Nephron (organoid): ENCODE measurements at regions not wholly inside any gene's neighbourhood (a gene's known extent, or its start where the extent isn't known, plus 50 kb on each side); places are given as distances from the start of the nearest gene placed in this dataset.

ENCODE experiments used
- H3K27ac Mint-ChIP-seq, 3 experiments: 2 replicates each; pipeline ENCODE4 v1.8.0; 2020; ENCODE audit warnings: mixed read lengths in 3 of 3, mild to moderate bottlenecking in 2 of 3, moderate library complexity in 1 of 3
- H3K27me3 Mint-ChIP-seq: 2 replicates; pipeline ENCODE4 v1.8.0; 2021; ENCODE audit warnings: low read depth, mild to moderate bottlenecking, moderate library complexity, mixed read lengths
- H3K36me3 Mint-ChIP-seq: 2 replicates; pipeline ENCODE4 v1.8.0; 2020; ENCODE audit warnings: low read depth, mixed read lengths
- H3K4me1 Mint-ChIP-seq: 2 replicates; pipeline ENCODE4 v1.8.0; 2020; ENCODE audit warnings: mixed read lengths
- H3K4me3 Mint-ChIP-seq, 3 experiments: 2 replicates each; pipeline ENCODE4 v1.8.0; 2020; ENCODE audit warnings: mild to moderate bottlenecking in 3 of 3, mixed read lengths in 3 of 3, moderate library complexity in 2 of 3
- H3K9me3 Mint-ChIP-seq: 2 replicates; pipeline ENCODE4 v1.8.0; 2020; ENCODE audit warnings: mixed read lengths
- CTCF ChIP-seq, 3 experiments: fragments of 200-600 bp; sonication (generic); IDR thresholded peaks; one replicate each; pipeline ENCODE4 v1.5.0; 2021; ENCODE audit warnings: antibody characterized with exemption in 3 of 3; ENCODE audit not compliant: unreplicated experiment in 3 of 3

DNA sequence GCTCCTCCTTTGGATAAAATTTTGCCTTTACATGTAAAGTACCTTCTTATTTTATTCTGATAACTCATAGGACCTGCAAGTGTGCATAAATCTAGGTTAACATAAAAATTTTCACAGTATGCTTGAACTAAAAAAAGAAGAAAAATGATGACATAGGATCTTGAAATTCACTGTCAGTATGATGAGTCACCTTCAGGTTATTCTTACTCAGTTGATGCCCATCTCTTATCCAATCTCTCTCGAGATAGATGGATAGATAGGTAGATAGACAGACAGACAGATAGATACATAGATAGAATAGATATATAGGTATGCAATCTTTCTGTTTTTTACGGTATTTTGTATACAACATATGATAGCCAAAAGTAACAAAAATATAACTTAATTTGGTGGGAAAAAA is 485.5 kb downstream of the NAF1 start:
- no peak overlapping the region for H3K27ac Mint-ChIP-seq

DNA sequence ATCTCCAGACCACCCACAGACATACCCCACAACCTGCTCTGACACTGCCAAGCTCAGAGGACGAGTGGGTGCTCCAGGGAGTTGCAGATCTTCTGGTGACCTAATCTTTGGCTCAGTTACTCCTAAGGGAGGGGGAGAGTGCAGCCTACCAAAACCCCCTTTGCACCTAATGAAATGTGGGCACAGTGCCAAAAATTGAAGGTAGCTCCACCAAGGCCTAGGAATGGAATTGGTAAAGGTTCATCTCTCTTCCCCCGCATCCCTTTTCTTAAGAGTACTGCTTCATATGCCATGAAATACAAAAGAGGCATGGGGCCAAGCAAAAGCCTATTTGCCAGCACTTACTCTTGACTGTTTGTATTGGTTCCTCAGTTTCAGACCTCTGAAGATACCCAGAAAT is 491.0 kb downstream of the NAF1 start:
- Mint-ChIP-seq H3K36me3 (no peaks in the 10 kb centered on the region), H3K27me3 (no peaks in the 10 kb centered on the region), H3K9me3 (peaks cover 13% of the 10 kb centered on the region), H3K4me1 (no peaks in the 10 kb centered on the region), H3K4me3 (no peak overlapping the region), H3K27ac (no peak overlapping the region)
- no peak for TF ChIP-seq CTCF (IDR thresholded peaks at IDR 0.05; ENCODE audit: unreplicated experiment in 3 of 3)

More for the DNA sequence above, 485.5 kb downstream of the NAF1 start:
- no peaks in the 10 kb centered on the region for H3K4me1 Mint-ChIP-seq
- no peaks in the 10 kb centered on the region for H3K27me3 Mint-ChIP-seq
- no peak for TF ChIP-seq CTCF (IDR thresholded peaks at IDR 0.05; ENCODE audit: unreplicated experiment in 3 of 3)
- H3K9me3 Mint-ChIP-seq = peaks cover 13% of the 10 kb centered on the region
- no peak overlapping the region for H3K4me3 Mint-ChIP-seq
- no peaks in the 10 kb centered on the region for H3K36me3 Mint-ChIP-seq

DNA sequence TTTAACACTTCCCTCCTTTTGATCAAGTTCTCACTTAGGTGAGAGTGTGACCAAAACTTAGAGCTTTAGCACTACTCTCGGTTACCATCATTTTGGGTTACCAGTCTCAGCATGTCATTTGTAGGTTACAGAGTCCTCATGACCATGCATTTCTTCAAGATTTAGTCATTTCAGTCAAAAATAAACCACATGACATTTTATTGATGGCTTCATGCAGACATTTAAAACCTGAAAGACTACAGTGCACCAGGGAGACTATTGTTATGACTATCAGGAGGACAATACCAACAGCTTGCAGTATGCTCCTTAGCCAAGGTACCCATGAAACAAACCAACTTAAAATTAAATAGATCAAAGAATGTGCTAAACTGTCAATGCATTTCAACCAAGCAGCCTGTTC is 498.1 kb upstream of the FSTL5 start:
- no peaks in the 10 kb centered on the region for H3K36me3 Mint-ChIP-seq
- no peak overlapping the region for H3K4me3 Mint-ChIP-seq
- no peaks in the 10 kb centered on the region for H3K27me3 Mint-ChIP-seq
- peaks cover 7% of the 10 kb centered on the region for H3K9me3 Mint-ChIP-seq
- H3K4me1 Mint-ChIP-seq = no peaks in the 10 kb centered on the region
- no peak for TF ChIP-seq CTCF (IDR thresholded peaks at IDR 0.05; ENCODE audit: unreplicated experiment in 3 of 3)
- no peak overlapping the region for H3K27ac Mint-ChIP-seq

DNA sequence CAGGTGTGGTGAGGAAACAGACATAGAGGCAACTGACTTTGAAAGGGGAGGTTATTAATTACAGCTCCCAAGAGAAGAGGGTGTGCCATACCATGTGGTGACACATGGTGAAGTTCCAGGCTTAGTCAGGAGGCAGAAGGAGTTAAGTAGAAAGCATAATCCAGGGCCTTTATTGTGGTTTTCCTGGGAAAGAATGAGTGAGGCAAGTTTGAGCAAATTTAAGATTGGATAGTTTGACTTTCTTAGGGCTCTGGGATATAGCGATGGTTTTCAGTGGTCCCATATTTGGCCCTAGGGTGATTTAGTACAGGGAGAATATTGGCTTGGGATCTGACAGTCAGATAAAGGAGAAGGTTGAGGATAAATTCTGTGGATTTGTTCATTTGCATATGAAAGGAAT is 495.9 kb upstream of the FSTL5 start:
- no peaks in the 10 kb centered on the region for H3K4me1 Mint-ChIP-seq
- H3K27ac Mint-ChIP-seq = no peak overlapping the region
- H3K27me3 Mint-ChIP-seq = no peaks in the 10 kb centered on the region
- H3K36me3 Mint-ChIP-seq = no peaks in the 10 kb centered on the region
- no peak overlapping the region for H3K4me3 Mint-ChIP-seq
- H3K9me3 Mint-ChIP-seq = peaks cover under 1% of the 10 kb centered on the region
- no peak for TF ChIP-seq CTCF (IDR thresholded peaks at IDR 0.05; ENCODE audit: unreplicated experiment in 3 of 3)

DNA sequence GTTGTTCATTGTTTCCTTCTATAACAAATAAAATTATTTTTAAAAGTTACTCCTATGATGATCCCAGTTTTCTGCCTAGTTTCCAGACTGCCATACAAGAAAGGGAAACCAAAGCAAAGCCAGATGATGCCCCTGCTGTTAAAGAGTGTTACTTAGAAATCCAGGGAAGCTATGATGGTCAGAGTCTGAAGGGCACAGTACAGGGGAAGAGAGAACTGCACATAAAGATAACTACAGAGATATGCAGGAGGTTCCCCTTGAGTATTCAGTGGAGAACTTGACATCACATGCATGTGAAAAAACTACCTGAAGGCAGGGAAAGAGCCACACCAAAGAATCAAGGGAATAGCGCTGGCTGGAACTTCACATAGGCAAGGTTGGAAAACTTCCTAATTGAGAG is 494.2 kb upstream of the FSTL5 start:
- Mint-ChIP-seq H3K4me3 (no peak overlapping the region), H3K36me3 (no peaks in the 10 kb centered on the region), H3K4me1 (no peaks in the 10 kb centered on the region), H3K27ac (no peak overlapping the region), H3K27me3 (no peaks in the 10 kb centered on the region), H3K9me3 (no peaks in the 10 kb centered on the region)
- no peak for TF ChIP-seq CTCF (IDR thresholded peaks at IDR 0.05; ENCODE audit: unreplicated experiment in 3 of 3)

GRCh38 chr4:162650166-162650565 is 486.4 kb upstream of the FSTL5 start:
- H3K9me3 Mint-ChIP-seq = no peaks in the 10 kb centered on the region
- no peaks in the 10 kb centered on the region for H3K27me3 Mint-ChIP-seq
- no peaks in the 10 kb centered on the region for H3K4me1 Mint-ChIP-seq

More at GRCh38 chr4:162650166-162650565, 486.4 kb upstream of the FSTL5 start:
- Mint-ChIP-seq H3K27ac (no peak overlapping the region), H3K4me3 (no peak overlapping the region), H3K36me3 (no peaks in the 10 kb centered on the region)
- no peak for TF ChIP-seq CTCF (IDR thresholded peaks at IDR 0.05; ENCODE audit: unreplicated experiment in 3 of 3)
